ENCODE measurements at regions not wholly inside any gene's neighbourhood (a gene's known extent, or its start where the extent isn't known, plus 50 kb on each side); places are given as distances from the start of the nearest gene placed in this dataset.
"Not testable (repeated sequence)": the region's sequence is repeated elsewhere in the genome, so short reads cannot be mapped to it uniquely, and the experiment has no call there.

- not testable (repeated sequence) for TF ChIP-seq CTCF, POLR2A (IDR thresholded peaks at IDR 0.05)
Measured at GRCh38 chr16:31990980-31991379, 117.4 kb downstream of the ZNF267 start.
